GM12872 (cell line): ENCODE measurements at regions not wholly inside any gene's neighbourhood (a gene's known extent, or its start where the extent isn't known, plus 50 kb on each side); places are given as distances from the start of the nearest gene placed in this dataset.

Experiments
- CTCF ChIP-seq: IDR thresholded peaks from 3 replicates; pipeline ENCODE4 v1.5.1; 2011; ENCODE audit warnings: low read depth, mild to moderate bottlenecking, low read length, moderate library complexity; ENCODE audit not compliant: insufficient read depth

GRCh38 chr6:88220493-88220892 is 54.3 kb upstream of the CNR1 start:
- TF ChIP-seq CTCF: no peak

- no peak for TF ChIP-seq CTCF
These were observed 50.0 kb upstream of the CNR1 start for GRCh38 chr6:88216182-88216581.
